ENCODE measurements at regions not wholly inside any gene's neighbourhood (a gene's known extent, or its start where the extent isn't known, plus 50 kb on each side); places are given as distances from the start of the nearest gene placed in this dataset.

- Histone ChIP-seq H2AFZ (ENCODE audit: low read length) (no peak overlapping the region), H3K9ac (ENCODE audit: extremely low read depth, insufficient read length, low read length) (no peak overlapping the region), H4K91ac (ENCODE audit: insufficient read length, low read depth, low read length) (no peak overlapping the region), H3K14ac (ENCODE audit: insufficient read depth, low read length) (no peak overlapping the region), H3K4me2 (ENCODE audit: insufficient read depth, insufficient read length, low read length) (no peak overlapping the region), H3K27ac (ENCODE audit: insufficient read length, low read depth, low read length) (no peak overlapping the region), H2BK5ac (ENCODE audit: insufficient read length, low read length) (no peak overlapping the region), H3K4ac (ENCODE audit: low read depth, low read length) (no peak overlapping the region), H2BK12ac (ENCODE audit: insufficient read length, low read depth, low read length) (no peak overlapping the region), H4K8ac (replicated peaks; ENCODE audit: insufficient read length, low read depth, low read length) (no peak overlapping the region), H3K4me1 (ENCODE audit: insufficient read depth, low read length) (no peaks in the 10 kb centered on the region), H3T11ph (ENCODE audit: low read length) (no peak overlapping the region), H3K23ac (ENCODE audit: insufficient read length, low read depth, low read length) (no peak overlapping the region), H2BK20ac (ENCODE audit: low read depth, low read length, poor library complexity, severe bottlenecking) (no peak overlapping the region), H2BK15ac (ENCODE audit: low read depth, low read length) (no peak overlapping the region), H3K79me2 (ENCODE audit: insufficient read depth, low read length) (no peaks in the 10 kb centered on the region), H3K23me2 (ENCODE audit: insufficient read length, low read depth, low read length, poor library complexity, severe bottlenecking) (no peaks in the 10 kb centered on the region), H2AK5ac (ENCODE audit: insufficient read length, low read length) (no peak overlapping the region), H3K79me1 (ENCODE audit: insufficient read depth, low read depth, low read length, poor library complexity, severe bottlenecking) (no peaks in the 10 kb centered on the region), H3K18ac (ENCODE audit: insufficient read length, low read depth, low read length) (no peak overlapping the region), H3K9me3 (ENCODE audit: control insufficient read depth, low read depth, low read length) (no peaks in the 10 kb centered on the region), H2BK120ac (ENCODE audit: low read depth, low read length, poor library complexity, severe bottlenecking) (no peak overlapping the region), H4K20me1 (ENCODE audit: control insufficient read depth, insufficient read depth, insufficient read length) (no peaks in the 10 kb centered on the region), H3K56ac (ENCODE audit: insufficient read length, low read depth, low read length) (no peak overlapping the region), H3K27me3 (ENCODE audit: insufficient read depth, low read length) (no peaks in the 10 kb centered on the region), H4K5ac (ENCODE audit: insufficient read length, low read depth, low read length) (no peak overlapping the region)
- H3K4me3 Mint-ChIP-seq = no peak overlapping the region
- H3K36me3 Mint-ChIP-seq (ENCODE audit: insufficient read depth in 1 of 3, low read depth in 3 of 3) = no peaks in the 10 kb centered on the region
- no peak overlapping the region for H3K27ac Mint-ChIP-seq
- no peaks in the 10 kb centered on the region for H3K4me1 Mint-ChIP-seq
- TF ChIP-seq CTCF (conservative IDR thresholded peaks at IDR 0.05) = no peak
- H3K9me3 Mint-ChIP-seq = no peaks in the 10 kb centered on the region
- no CpG with 5 or more reads among the region's 4 CpGs for WGBS (ENCODE audit: extremely low coverage, insufficient read length, low lambda C conversion rate)
- no peaks in the 10 kb centered on the region for H3K27me3 Mint-ChIP-seq (ENCODE audit: low read depth)
- no peak for DNase-seq
Measured at GRCh38 chr4:116949856-116950255, 135.5 kb downstream of the TRAM1L1 start.
